AG08396 (cell line): ENCODE measurements at regions not wholly inside any gene's neighbourhood (a gene's known extent, or its start where the extent isn't known, plus 50 kb on each side); places are given as distances from the start of the nearest gene placed in this dataset.

ENCODE experiments used
- DNase-seq: peaks from one replicate; pipeline ENCODE4 v3.0.0; 2012; ENCODE audit warnings: low spot score, mixed read lengths

GRCh38 chr2:8527031-8527430 lies 154.8 kb upstream of the ID2 start:
- no peak for DNase-seq

- DNase-seq, result no peak
These were observed 154.2 kb upstream of the ID2 start for GRCh38 chr2:8527676-8528075.

- DNase-seq, result no peak
These were observed 153.0 kb upstream of the ID2 start for GRCh38 chr2:8528863-8529262.

- DNase-seq, result no peak
These were observed 152.1 kb upstream of the ID2 start for GRCh38 chr2:8529706-8530277.

- DNase-seq, result no peak
These were observed 150.4 kb upstream of the ID2 start for GRCh38 chr2:8531481-8531880.

GRCh38 chr2:8532438-8532837 lies 149.4 kb upstream of the ID2 start:
- DNase-seq, result no peak

- DNase-seq, result no peak
These were observed 147.9 kb upstream of the ID2 start for GRCh38 chr2:8533923-8534322.

GRCh38 chr2:8534386-8534728 lies 147.5 kb upstream of the ID2 start:
- no peak for DNase-seq

GRCh38 chr2:8534729-8535468 lies 147.0 kb upstream of the ID2 start:
- peak; percentile 66 for DNase-seq

GRCh38 chr2:8535469-8535795 lies 146.4 kb upstream of the ID2 start:
- no peak for DNase-seq

- no peak for DNase-seq
These were observed 145.8 kb upstream of the ID2 start for GRCh38 chr2:8535821-8536685.

- no peak for DNase-seq
These were observed 144.9 kb upstream of the ID2 start for GRCh38 chr2:8536686-8537561.

- no peak for DNase-seq
These were observed 144.2 kb upstream of the ID2 start for GRCh38 chr2:8537562-8538155.

- no peak for DNase-seq
These were observed 143.3 kb upstream of the ID2 start for GRCh38 chr2:8538531-8538930.

GRCh38 chr2:8538931-8539621 lies 142.8 kb upstream of the ID2 start:
- DNase-seq, result no peak

- DNase-seq, result no peak
These were observed 141.9 kb upstream of the ID2 start for GRCh38 chr2:8539743-8540551.

GRCh38 chr2:8540552-8541055 lies 141.3 kb upstream of the ID2 start:
- DNase-seq, result no peak

GRCh38 chr2:8541223-8541622 lies 140.6 kb upstream of the ID2 start:
- DNase-seq, result no peak

- DNase-seq, result no peak
These were observed 140.2 kb upstream of the ID2 start for GRCh38 chr2:8541636-8542035.

GRCh38 chr2:8542381-8543059 lies 139.3 kb upstream of the ID2 start:
- DNase-seq, result no peak
